PFSK-1 (cell line): ENCODE measurements at regions not wholly inside any gene's neighbourhood (a gene's known extent, or its start where the extent isn't known, plus 50 kb on each side); places are given as distances from the start of the nearest gene placed in this dataset.

Source experiments
- POLR2AphosphoS5 ChIP-seq: IDR thresholded peaks from 2 replicates; pipeline ENCODE4 v1.6.1; 2012; ENCODE audit warnings: low read depth, mild to moderate bottlenecking, control low read depth, low read length, moderate library complexity
- REST ChIP-seq, 2 experiments: IDR thresholded peaks; 2 replicates each; pipeline versions ENCODE4 v1.6.1 to v1.8.0; 2011 to 2012; ENCODE audit warnings: low read depth in 2 of 2, low read length in 2 of 2, control low read depth in 1 of 2, inconsistent platforms in 1 of 2, mild to moderate bottlenecking in 1 of 2, moderate library complexity in 1 of 2; ENCODE audit not compliant: insufficient read depth in 1 of 2
- TAF1 ChIP-seq: IDR thresholded peaks from 2 replicates; pipeline ENCODE4 v1.6.1; 2012; ENCODE audit warnings: low read length, control low read depth, borderline replicate concordance; ENCODE audit not compliant: insufficient read depth

GRCh38 chr2:13474538-13474937, 757.8 kb downstream of the TRIB2 start:
- TF ChIP-seq REST (IDR thresholded peaks at IDR 0.05; ENCODE audit: insufficient read depth in 1 of 2, low read depth in 2 of 2, low read length in 2 of 2) (no peak), POLR2AphosphoS5 (no peak), TAF1 (no peak)
